Stimulated activated CD4-positive, alpha-beta T cell treated with anti-CD3 and anti-CD28 coated beads, Interleukin-15, amount 100 ng/mL, for 1 hour (primary cell): ENCODE measurements at regions not wholly inside any gene's neighbourhood (a gene's known extent, or its start where the extent isn't known, plus 50 kb on each side); places are given as distances from the start of the nearest gene placed in this dataset.
"Not testable (repeated sequence)": the region's sequence is repeated elsewhere in the genome, so short reads cannot be mapped to it uniquely, and the experiment has no call there.

Experiments
- DNase-seq, 2 donors: peaks; one replicate each; pipeline ENCODE4 v3.0.0-alpha.2; 2020; ENCODE audit warnings: low read depth in 1 of 2, low spot score in 1 of 2

DNA sequence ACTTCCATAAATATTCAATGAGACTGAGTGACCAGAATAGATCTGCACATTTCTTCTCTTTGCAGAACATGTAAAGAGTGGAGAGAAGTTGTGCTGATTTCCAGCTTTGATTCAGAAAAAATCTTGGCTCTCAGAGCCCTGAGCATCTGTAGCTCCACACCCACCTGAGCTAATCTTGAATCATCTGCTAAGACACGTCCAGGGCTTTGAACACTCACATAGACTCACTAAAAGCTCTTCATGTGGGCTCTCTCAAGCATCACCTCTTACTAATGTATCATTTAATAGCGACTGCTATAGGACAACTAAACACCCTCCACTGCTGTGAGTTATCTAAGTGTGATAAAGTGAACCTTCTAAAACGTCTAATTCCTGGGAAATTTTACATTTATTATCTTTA lies 147.7 kb upstream of the GRIA3 start:
- no peak for DNase-seq

DNA sequence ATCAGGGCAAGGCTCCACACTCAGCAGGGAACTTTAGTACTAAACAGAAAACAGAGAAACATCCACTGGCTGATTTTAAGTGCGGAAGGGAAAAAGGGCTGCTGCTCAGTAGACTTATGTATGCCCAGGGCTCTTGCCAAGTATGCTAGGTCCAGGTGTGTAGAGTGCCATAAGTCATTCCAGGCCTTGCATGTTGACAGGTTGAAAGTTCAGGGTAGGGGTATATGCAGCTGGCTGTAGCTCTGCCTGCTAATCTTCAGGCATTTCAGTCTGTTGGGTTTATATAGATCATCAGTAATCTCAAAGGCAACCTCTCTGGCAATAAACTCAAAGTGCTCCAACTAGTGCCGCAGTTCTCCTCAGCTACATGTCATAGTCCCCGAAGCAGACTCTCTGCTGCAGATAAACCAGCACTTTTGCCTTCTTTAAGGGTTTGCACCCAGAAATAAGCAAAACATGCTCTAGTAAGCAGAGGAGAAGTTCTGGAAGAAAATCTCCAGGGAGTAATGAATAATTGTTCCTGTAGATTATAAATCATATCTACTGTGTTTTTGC lies 134.9 kb upstream of the GRIA3 start:
- DNase-seq, result no peak

DNA sequence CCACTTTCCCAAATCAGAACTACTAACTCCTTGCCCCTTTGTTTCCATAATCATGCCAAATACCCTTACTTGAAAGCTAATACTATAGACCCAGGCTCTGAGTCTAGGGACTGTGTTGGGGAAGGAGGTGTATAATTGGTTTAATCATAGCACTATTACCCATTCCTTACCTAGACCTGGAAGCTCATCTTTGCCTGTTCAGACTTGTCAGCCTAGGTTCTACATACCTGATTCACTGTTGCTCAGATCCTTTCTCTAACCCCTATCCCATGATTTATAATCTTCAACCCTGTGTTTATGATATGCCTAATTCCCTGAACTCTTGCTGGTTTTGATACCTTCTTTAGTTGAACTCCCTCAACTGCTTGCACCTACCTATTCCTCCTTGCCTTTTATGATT lies 123.1 kb upstream of the GRIA3 start:
- DNase-seq, result no peak

DNA sequence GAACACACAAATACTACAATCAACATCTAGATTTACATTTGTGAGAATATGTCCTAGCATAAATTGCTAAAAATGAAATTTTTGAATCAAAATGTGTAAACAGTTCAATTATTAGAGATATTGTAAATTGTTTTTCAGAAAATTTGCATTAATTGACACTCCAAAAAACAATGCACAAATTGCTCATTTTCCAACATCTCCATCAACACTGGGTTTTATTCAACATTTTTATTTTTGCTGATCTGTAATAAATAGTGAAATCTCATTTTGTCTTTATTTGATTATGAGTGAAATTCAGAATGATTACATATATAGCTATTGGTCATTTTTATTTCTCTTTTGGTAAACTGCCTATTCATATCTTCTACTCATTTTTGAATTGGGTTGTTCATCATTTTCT lies 120.0 kb upstream of the GRIA3 start:
- no peak for DNase-seq

DNA sequence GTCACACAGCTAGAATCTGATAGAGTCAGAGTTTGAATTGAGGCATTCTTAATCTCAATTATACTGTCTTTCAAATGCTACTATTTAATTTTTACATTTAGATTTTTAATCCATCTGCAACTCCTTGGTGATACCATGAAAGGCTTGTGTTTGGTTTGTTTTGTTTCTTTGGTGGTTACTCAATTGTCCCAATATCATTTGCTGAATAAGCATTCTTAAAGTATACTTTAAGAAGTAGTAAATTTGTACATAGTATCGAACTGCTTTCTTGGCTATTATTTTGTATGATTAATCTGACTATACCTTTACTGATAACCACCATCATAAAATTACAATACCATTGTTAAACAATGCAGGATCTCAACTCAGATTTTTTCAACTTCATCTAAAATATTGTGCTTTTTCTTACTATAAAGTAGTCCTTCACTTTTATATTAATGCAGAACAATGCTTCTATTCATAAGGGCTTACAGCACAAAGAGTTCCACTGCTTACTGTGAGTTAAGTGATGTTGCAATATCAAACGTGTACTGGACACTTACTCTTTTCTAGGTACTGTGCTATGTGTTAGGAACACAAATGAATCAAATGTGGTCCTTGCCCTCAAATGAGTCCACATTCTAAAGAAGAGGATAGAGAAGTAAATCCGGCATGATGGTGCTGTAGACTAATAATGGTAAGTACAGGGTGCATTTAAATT lies 111.2 kb upstream of the GRIA3 start:
- DNase-seq, result no peak

DNA sequence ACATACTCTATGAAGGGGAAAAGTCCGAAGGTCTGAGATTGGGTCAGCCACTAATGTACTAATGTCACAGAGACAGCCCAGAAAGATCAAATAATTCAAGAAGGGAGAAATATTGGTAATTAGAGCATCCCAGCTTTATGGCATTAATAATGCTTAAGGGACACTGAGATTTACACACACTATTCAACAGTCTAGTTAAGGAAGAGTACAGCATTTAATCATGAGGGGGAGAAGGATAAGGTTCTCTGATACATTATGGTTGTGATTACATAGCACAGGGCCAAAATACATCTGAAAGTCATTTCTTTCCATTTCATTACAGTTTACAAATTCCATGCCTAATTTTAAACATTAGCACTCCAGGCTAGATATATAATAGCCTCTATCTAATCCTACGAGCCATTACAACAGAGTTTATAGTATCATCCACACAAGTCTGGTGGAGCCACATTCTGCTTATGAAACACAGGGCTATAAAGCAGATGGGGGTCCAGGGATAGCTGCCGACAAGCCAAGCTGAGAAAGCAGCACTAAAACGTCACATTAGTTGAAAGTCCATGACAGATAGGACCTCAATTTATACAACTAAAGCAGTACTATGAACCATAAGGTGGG lies 108.0 kb upstream of the GRIA3 start:
- DNase-seq, result no peak

DNA sequence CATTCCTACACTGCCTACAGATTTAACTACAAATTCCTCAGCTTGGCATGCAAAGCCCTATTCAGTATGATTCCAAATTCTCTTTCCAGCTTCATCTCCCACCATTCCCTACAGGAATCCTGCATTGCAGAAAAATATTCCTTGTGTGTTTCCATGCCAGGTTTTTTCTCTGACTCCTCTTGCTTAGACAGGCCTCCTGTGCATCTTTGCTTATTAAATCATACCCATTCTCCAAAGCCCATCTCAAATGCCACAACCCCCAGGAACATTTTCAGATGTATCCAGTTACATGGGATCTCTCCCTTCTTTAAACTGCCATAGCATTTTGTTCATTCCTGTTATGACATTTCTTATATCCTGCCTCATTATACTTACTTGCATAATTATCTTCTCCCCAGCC lies 106.4 kb upstream of the GRIA3 start:
- DNase-seq, result no peak

DNA sequence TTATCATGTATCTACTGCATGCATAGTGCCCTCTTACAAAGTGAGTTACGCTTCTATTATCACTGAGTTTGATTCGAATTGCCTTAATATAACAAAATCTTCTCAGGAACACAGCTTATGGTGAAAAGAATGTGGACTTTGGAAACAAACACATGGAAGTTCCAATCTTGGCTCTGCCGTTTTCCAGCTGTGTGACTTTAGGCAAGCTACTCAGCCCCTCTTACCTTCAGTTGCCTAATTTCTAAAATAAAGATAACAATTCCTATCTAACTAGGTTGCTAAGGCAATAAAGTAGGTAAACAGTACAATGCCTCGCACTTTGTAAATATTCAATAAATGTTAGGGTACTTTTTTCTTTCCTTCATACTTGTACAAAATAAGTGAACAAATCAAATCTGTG lies 104.0 kb upstream of the GRIA3 start:
- DNase-seq, result no peak

DNA sequence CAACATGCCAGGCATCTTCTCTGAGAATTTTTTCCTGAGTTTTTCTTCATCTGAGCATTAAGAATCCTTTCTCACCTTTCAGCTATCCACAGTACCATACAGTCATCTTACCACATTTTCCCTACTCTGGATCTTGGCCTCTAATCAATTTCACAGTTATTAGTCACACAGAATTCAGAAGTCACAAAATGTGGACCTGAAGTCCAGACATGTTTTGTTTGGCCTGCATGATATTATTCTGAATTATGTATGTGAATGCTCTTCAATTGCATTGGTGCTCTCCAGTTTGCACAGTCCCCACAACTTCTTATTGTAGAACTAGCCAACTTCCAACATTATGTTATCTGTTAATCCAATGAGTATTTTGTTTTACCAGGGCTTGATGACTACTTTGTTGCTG lies 102.3 kb upstream of the GRIA3 start:
- DNase-seq, result no peak

DNA sequence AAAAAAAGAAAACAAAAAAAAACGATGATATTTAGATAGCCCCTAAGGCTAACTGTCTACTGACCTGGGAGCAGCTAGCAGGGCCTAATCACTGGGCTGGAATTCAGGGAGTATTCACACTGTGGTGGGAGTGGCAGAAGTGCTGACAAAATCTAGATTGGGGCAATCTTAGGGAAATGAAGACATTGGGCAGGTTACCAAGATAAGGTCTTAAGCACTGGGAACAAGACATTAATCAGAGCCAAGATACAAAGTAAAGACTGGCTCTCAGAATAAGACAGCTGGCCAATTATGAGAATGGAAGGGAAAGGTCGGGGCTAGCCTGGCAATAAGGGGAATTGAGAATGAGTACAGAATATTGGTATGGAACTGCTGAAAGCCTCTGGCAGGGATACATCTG lies 100.2 kb upstream of the GRIA3 start:
- DNase-seq, result no peak

DNA sequence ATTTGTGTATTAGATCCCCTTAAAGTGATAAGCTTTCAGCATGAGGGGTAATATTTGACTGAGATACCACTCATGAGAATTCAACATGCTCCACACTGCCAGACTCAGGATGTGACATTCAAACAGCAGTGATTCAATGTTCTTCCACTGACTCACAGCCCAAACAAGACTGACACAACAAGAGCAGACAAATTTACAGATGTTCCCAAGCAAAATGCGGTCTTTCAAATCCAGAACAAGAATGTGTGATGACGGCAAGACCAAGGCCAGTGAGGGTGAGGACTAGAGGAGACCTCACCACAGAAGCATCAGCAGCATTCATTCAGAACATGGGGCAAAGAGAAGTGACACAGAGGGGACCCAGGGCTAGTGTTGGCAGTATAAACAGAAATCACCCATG lies 99.3 kb upstream of the GRIA3 start:
- DNase-seq, result no peak

DNA sequence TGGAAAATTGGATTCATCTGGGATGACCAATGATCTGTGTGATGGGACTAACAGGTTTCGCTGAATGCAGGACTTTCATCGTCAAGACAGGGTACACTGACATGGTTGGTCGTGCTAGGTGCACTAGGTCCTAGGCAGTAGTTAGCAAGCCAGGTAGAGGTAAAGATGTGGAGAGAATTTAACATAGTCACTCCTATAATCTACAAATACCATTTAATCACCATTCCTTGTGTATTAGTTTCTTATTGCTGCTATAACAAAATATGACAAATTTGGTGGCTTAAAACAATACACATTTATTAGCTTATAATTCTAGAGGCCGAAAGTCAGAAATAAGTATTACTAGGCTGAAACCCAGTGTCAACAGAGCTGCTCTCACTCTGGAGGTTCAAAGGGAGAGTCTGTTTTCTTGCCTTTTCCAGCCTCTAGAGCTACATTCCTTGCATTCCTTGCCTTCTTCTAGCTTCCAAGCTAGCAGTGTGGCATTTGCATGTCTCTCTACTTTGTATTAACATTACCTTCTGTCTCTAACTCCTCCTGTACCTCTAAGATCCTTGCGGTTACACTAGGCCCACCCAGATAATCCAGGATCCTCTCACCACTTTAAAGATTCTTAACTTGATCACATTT lies 98.7 kb upstream of the GRIA3 start:
- DNase-seq, result no peak

DNA sequence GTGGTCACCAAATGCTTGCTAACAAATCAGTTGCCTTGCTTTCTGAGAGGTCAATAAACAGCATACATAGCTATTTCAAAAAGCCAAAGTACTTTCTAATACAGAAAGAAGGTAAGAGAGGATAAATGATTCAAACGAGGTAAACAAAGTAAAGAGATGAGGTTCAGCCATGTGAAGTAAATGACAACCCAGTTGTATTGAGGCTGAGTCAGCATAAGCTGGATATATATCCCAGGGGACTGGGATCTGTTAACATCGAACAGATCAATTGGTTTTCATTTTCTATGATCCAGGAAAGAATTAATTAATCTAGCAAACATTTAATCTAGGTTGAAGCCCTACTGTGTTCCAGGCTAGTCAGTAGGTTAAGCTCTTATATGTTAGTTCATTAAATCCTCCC lies 97.3 kb upstream of the GRIA3 start:
- DNase-seq, result no peak

DNA sequence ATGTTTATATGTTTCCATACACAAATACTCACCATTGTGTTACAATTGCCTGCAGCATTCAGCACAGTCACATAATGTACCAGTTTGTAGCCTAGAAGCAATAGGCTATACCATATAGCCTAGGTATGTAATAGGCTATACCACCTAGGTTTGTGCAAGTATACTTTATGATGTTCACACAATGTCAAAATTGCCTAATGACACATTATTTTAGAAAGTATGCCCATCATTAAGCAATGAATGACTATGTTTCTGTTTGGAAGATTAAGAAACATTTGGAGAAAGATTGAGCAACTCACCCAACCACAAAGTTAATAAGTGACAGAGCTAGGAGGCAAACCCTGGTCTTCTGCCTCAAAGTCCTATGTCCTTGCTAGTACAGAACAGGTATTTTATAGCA lies 96.8 kb upstream of the GRIA3 start:
- no peak for DNase-seq

DNA sequence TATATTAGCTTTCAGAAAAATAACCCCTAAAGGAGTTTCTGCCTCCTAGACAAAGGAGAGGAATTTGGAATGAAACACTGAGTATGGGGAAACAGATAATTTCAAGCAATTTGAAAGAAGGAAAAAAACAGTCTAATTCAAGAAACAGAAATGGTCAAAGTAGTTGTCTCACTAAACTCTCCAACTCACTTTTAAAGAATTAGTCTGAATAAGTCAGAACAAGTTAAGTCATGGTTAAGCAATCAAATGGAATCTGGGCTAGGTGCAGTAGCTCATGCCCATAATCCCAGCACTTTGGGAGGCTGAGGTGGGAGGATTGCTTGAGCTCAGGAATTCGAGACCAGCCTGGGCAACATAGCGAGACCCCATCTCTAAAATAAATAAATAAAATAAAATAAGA lies 95.7 kb upstream of the GRIA3 start:
- DNase-seq, result no peak

DNA sequence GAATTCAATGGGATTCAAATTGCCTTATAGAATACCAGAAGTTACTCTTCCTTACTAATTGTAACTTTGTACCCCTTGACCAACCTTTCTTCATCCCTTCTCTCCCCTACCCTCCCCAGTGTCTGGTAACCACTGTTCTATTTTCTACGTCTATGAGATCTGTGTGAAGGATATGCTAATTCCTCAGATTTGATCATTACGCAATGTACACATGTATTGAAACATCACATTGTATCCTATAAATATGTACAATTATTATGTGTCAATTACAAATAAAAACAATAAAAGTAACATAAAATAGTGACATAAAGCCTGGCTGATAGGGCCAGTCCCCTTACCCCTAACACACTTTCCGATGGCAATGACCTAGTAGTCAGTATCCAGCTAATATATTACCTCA lies 95.1 kb upstream of the GRIA3 start:
- DNase-seq, result no peak

DNA sequence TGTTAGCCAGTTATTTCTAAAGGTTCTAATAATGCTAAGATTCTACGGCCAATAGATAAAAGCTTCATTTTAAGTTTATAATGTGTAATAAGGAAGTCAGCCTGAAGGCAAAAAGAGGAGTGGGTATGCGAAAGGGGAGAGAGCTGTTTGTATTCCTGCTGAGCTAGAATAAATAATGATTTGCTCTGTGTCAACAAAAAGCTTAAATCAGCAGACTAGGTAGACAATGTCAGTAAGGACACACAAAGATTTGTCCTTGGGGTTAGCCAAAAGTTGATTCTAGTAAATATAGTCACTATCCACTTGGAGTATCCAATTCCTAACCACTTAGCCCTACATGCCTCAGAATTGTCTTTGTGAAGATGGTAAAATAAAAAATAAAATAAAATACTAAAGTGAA lies 90.3 kb upstream of the GRIA3 start:
- no peak for DNase-seq

DNA sequence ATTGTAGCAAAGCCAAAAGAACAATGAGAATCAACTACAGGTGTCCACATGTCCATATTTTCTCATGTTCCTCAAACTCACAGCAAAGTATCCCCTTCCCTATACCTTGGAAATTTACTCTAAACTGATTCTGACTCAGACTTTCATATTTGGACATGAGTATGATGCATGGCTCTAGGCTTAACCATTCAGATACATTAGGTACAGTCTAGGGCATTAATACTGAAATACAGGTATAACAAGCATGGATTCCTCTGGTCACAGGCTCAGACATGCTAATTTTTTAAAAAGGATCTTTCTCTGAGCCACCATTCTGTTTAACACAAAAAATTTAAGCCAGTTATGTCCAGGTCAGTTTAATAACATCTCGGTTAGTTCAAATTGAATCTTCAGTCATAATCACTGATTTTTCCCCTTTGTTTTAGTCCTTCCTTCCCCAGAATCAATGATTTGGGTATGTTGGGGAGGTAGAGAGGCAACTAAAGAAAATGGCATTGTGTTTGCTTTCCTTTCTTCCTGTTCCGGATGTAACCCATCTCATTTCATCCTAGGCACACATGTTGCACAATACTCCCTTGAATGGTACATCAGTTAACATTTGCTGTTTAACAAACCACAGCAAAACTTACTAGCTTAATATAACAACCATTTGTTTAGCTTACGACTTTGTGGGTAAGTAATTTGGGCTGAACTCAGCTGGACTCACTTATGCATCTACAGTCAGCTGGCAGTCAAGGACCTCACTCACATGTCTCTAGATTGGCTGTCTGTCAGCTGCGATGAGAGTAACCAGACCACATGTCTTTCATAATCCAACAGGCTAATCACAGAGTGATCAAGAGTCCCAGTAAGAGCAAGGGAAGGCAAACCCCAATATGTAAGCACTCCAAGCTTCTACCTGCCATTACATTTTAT lies 75.3 kb upstream of the GRIA3 start:
- DNase-seq, result no peak

DNA sequence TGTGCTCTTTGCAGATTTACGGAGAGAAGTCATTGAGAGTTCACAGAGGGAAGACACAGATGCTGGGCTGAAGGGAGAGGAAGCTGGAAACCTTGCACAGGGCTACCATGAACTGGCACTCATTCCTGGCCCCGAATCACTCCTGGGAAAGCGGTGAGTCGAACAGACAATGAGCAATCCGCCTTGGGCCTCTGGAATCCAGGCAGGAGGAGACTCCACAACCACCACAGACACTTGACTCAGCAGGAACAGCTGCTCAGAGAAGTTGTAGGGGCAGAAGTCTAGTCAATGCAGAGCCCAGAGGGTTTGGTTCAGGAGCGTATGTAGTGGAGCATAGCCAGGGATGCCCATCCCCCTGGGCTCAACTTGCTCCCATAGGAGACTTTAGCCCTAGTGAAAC lies 62.8 kb upstream of the GRIA3 start:
- no peak for DNase-seq

DNA sequence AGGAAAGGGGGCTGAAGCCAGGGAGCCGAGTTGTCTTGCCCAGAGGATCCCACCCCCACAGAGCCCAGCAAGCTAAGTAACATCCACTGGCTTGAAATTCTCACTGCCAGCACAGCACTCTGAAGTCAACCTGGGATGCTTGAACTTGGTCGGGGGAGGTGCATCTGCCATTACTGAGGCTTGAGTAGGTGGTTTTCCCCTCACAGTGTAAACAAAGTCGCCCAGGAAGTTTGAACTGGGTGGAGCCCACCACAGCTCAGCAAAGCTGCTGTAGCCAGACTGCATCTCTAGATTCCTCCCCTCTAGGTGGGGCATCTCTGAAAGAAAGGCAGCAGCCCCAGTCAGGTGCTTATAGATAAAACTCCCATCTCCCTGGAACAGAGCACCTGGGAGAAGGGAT lies 54.3 kb upstream of the GRIA3 start:
- not testable (repeated sequence) for DNase-seq
